NCI-H774 (cell line): ENCODE measurements at regions not wholly inside any gene's neighbourhood (a gene's known extent, or its start where the extent isn't known, plus 50 kb on each side); places are given as distances from the start of the nearest gene placed in this dataset.
A peak's percentile ranks its signal among the peaks of the same experiment; 100 is the strongest.
"Not testable (repeated sequence)": the region's sequence is repeated elsewhere in the genome, so short reads cannot be mapped to it uniquely, and the experiment has no call there.

Source experiments
- DNase-seq: peaks from one replicate; lab custom pipeline; 2025; lab: John Stamatoyannopoulos, UW

- no peak for DNase-seq
Measured at GRCh38 chr6:85747666-85748065, 105.0 kb upstream of the SYNCRIP start.

- DNase-seq: no peak
Measured at GRCh38 chr6:85747093-85747492, 104.4 kb upstream of the SYNCRIP start.

GRCh38 chr6:85744433-85744970, 101.8 kb upstream of the SYNCRIP start:
- no peak for DNase-seq

- no peak for DNase-seq
Measured at GRCh38 chr6:85726206-85726605, 83.5 kb upstream of the SYNCRIP start.

GRCh38 chr6:85715797-85716196, 73.1 kb upstream of the SYNCRIP start:
- DNase-seq: no peak

GRCh38 chr6:85714893-85715530, 72.3 kb upstream of the SYNCRIP start:
- DNase-seq: peak; percentile 20

GRCh38 chr6:85712346-85712745, 69.7 kb upstream of the SYNCRIP start:
- DNase-seq: no peak

- DNase-seq: not testable (repeated sequence)
Measured at GRCh38 chr6:85707515-85708145, 64.9 kb upstream of the SYNCRIP start.

- no peak for DNase-seq
Measured at GRCh38 chr6:85706272-85706671, 63.6 kb upstream of the SYNCRIP start.

DNA sequence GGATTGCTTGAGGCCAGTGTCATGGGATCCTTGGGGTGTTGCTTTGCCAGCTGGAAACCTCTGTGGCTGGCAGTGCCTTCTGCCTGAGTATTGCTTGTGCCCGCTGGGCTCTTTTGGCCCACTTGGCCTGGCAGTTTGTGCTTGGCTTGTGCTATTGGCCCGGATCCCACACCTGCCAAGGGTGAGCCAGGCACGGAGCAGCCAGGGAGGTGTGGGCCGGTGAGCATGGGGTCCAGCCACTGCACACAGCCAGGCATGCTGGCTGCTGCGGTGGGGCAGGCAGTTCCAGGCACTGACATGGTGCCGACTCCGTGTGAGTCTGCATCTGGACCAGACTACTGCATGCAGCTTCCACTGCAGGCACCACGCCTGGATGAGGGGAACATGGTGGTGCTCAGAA, 62.5 kb upstream of the SYNCRIP start:
- DNase-seq: no peak

GRCh38 chr6:85703406-85703805, 60.7 kb upstream of the SYNCRIP start:
- DNase-seq: no peak
